CD8-positive, alpha-beta memory T cell (primary cell): ENCODE measurements at regions not wholly inside any gene's neighbourhood (a gene's known extent, or its start where the extent isn't known, plus 50 kb on each side); places are given as distances from the start of the nearest gene placed in this dataset.
A peak's percentile ranks its signal among the peaks of the same experiment; 100 is the strongest.
"Not testable (repeated sequence)": the region's sequence is repeated elsewhere in the genome, so short reads cannot be mapped to it uniquely, and the experiment has no call there.

Experiments used
- CTCF ChIA-PET: fragments of 350-600 bp; sonication (Branson Sonifier 250); formaldehyde crosslinking; loops from one replicate; lab custom pipeline; 2021; ENCODE audit warnings: antibody characterized with exemption; lab: Charles Lee
- POLR2A ChIA-PET: fragments of 350-600 bp; sonication (Branson Sonifier 250); formaldehyde crosslinking; loops from one replicate; lab custom pipeline; 2021; ENCODE audit warnings: antibody characterized with exemption; lab: Charles Lee
- DNase-seq, 5 donors: peaks; one replicate each; pipeline versions ENCODE4 v3.0.0 to v3.0.0-alpha.2; 2020 to 2022; ENCODE audit warnings: mixed read lengths in 1 of 5
- H3K27ac ChIP-seq: one replicate; pipeline ENCODE4 v1.7.0; 2013; ENCODE audit warnings: low read depth, mild to moderate bottlenecking, low read length, moderate library complexity
- H3K27me3 ChIP-seq: 2 replicates; pipeline ENCODE4 v1.7.0; 2013; ENCODE audit warnings: low read length, mild to moderate bottlenecking; ENCODE audit not compliant: insufficient read depth, poor library complexity, severe bottlenecking
- H3K36me3 ChIP-seq: 2 replicates; pipeline ENCODE4 v1.7.0; 2013; ENCODE audit warnings: mild to moderate bottlenecking, low read length, moderate library complexity; ENCODE audit not compliant: insufficient read depth
- H3K4me1 ChIP-seq: 2 replicates; pipeline ENCODE4 v1.7.0; 2013; ENCODE audit warnings: mild to moderate bottlenecking, low read length, moderate library complexity; ENCODE audit not compliant: insufficient read depth
- H3K4me3 ChIP-seq: 2 replicates; pipeline ENCODE4 v1.7.0; 2013; ENCODE audit warnings: mild to moderate bottlenecking, low read length
- H3K9me3 ChIP-seq: 2 replicates; pipeline ENCODE4 v1.7.0; 2013; ENCODE audit warnings: mild to moderate bottlenecking, low read length
- H3K27ac Mint-ChIP-seq, 8 donors: one replicate each; pipeline ENCODE4 v1.8.0; 2020 to 2021; ENCODE audit warnings: mixed read lengths in 8 of 8, mild to moderate bottlenecking in 6 of 8, inconsistent platforms in 3 of 8, moderate library complexity in 3 of 8
- H3K27me3 Mint-ChIP-seq, 2 donors: one replicate each; pipeline ENCODE4 v1.8.0; 2020 to 2021; ENCODE audit warnings: mixed read lengths in 2 of 2, mild to moderate bottlenecking in 1 of 2, moderate library complexity in 1 of 2
- H3K36me3 Mint-ChIP-seq, 3 donors: one replicate each; pipeline ENCODE4 v1.8.0; 2020 to 2021; ENCODE audit warnings: mixed read lengths in 3 of 3, inconsistent platforms in 1 of 3, mild to moderate bottlenecking in 1 of 3
- H3K4me1 Mint-ChIP-seq, 3 donors: one replicate each; pipeline ENCODE4 v1.8.0; 2020 to 2021; ENCODE audit warnings: mixed read lengths in 3 of 3, inconsistent platforms in 1 of 3, mild to moderate bottlenecking in 1 of 3
- H3K4me3 Mint-ChIP-seq, 7 donors: one replicate each; pipeline ENCODE4 v1.8.0; 2020 to 2021; ENCODE audit warnings: mixed read lengths in 7 of 7, mild to moderate bottlenecking in 6 of 7, moderate library complexity in 4 of 7, inconsistent platforms in 2 of 7
- H3K9me3 Mint-ChIP-seq, 5 donors: one replicate each; pipeline ENCODE4 v1.8.0; 2020 to 2022; ENCODE audit warnings: mixed read lengths in 5 of 5, mild to moderate bottlenecking in 3 of 5, moderate library complexity in 2 of 5, inconsistent platforms in 1 of 5

- H3K27me3 ChIP-seq, H3K27ac ChIP-seq, H3K9me3 Mint-ChIP-seq, H3K36me3 Mint-ChIP-seq, CTCF ChIA-PET, H3K27me3 Mint-ChIP-seq, H3K4me3 ChIP-seq, POLR2A ChIA-PET, H3K4me1 ChIP-seq, H3K9me3 ChIP-seq, DNase-seq, H3K27ac Mint-ChIP-seq, H3K36me3 ChIP-seq: not testable (repeated sequence)
- H3K4me1 Mint-ChIP-seq, result peaks cover 5 to 21% (median 10%) of the 10 kb centered on the region in 3 donors
- peak overlapping the region in 2 of 7 donors; percentile 20 to 58 for H3K4me3 Mint-ChIP-seq
Measured at GRCh38 chr5:177941386-177941785, 54.7 kb downstream of the PROP1 start.

- H3K9me3 ChIP-seq, CTCF ChIA-PET, H3K4me3 ChIP-seq, H3K27me3 ChIP-seq, H3K9me3 Mint-ChIP-seq, H3K27me3 Mint-ChIP-seq, H3K36me3 Mint-ChIP-seq, H3K27ac ChIP-seq, H3K36me3 ChIP-seq, POLR2A ChIA-PET, H3K4me1 ChIP-seq: not testable (repeated sequence)
- Mint-ChIP-seq H3K4me1 (peaks cover 5 to 15% (median 10%) of the 10 kb centered on the region in 3 donors), H3K27ac (peak overlapping the region in 1 of 8 donors; percentile 48), H3K4me3 (peak overlapping the region; percentile 37 to 92 (median 82))
- peak in 1 of 5 donors; percentile 14 for DNase-seq
Measured at GRCh38 chr5:177939246-177940171, 56.5 kb downstream of the PROP1 start.

GRCh38 chr5:177938767-177939166 lies 57.3 kb downstream of the PROP1 start:
- H3K27ac ChIP-seq, H3K27me3 Mint-ChIP-seq, H3K36me3 Mint-ChIP-seq, H3K36me3 ChIP-seq, H3K9me3 ChIP-seq, POLR2A ChIA-PET, H3K27me3 ChIP-seq, H3K4me1 ChIP-seq, H3K27ac Mint-ChIP-seq, CTCF ChIA-PET, DNase-seq, H3K4me3 ChIP-seq, H3K9me3 Mint-ChIP-seq: not testable (repeated sequence)
- Mint-ChIP-seq H3K4me1 (peaks cover 5 to 15% (median 10%) of the 10 kb centered on the region in 3 donors), H3K4me3 (peak overlapping the region in 6 of 7 donors; percentile 8 to 92 (median 82))

- H3K4me1 Mint-ChIP-seq, H3K9me3 Mint-ChIP-seq, CTCF ChIA-PET, H3K27ac Mint-ChIP-seq, H3K36me3 Mint-ChIP-seq, DNase-seq, H3K27me3 ChIP-seq, H3K27ac ChIP-seq, POLR2A ChIA-PET, H3K27me3 Mint-ChIP-seq, H3K4me3 Mint-ChIP-seq, H3K9me3 ChIP-seq, H3K4me1 ChIP-seq, H3K36me3 ChIP-seq, H3K4me3 ChIP-seq: not testable (repeated sequence)
Measured at GRCh38 chr5:177934233-177934632, 61.8 kb downstream of the PROP1 start.

GRCh38 chr5:177930269-177931022 lies 65.6 kb downstream of the PROP1 start:
- peak overlapping the region in 1 of 8 donors; percentile 71 for H3K27ac Mint-ChIP-seq
- H3K27me3 ChIP-seq, H3K27ac ChIP-seq, H3K36me3 Mint-ChIP-seq, H3K4me1 Mint-ChIP-seq, DNase-seq, H3K4me1 ChIP-seq, H3K4me3 Mint-ChIP-seq, H3K27me3 Mint-ChIP-seq, H3K9me3 Mint-ChIP-seq, H3K36me3 ChIP-seq, POLR2A ChIA-PET, CTCF ChIA-PET, H3K4me3 ChIP-seq, H3K9me3 ChIP-seq: not testable (repeated sequence)

GRCh38 chr5:177929618-177930017 lies 66.4 kb downstream of the PROP1 start:
- H3K9me3 Mint-ChIP-seq, H3K4me3 Mint-ChIP-seq, DNase-seq, H3K4me3 ChIP-seq, H3K27me3 ChIP-seq, H3K27ac Mint-ChIP-seq, CTCF ChIA-PET, H3K36me3 ChIP-seq, H3K36me3 Mint-ChIP-seq, POLR2A ChIA-PET, H3K9me3 ChIP-seq, H3K4me1 ChIP-seq, H3K4me1 Mint-ChIP-seq, H3K27ac ChIP-seq, H3K27me3 Mint-ChIP-seq: not testable (repeated sequence)

GRCh38 chr5:177927500-177927899 lies 68.5 kb downstream of the PROP1 start:
- POLR2A ChIA-PET, CTCF ChIA-PET, H3K36me3 Mint-ChIP-seq: not testable (repeated sequence)

GRCh38 chr5:177924577-177924976 lies 71.5 kb downstream of the PROP1 start:
- H3K4me1 Mint-ChIP-seq, H3K4me3 Mint-ChIP-seq, H3K4me3 ChIP-seq, H3K9me3 Mint-ChIP-seq, H3K36me3 Mint-ChIP-seq, H3K36me3 ChIP-seq, DNase-seq, H3K4me1 ChIP-seq, H3K9me3 ChIP-seq, H3K27ac Mint-ChIP-seq, H3K27ac ChIP-seq, H3K27me3 ChIP-seq, POLR2A ChIA-PET, CTCF ChIA-PET, H3K27me3 Mint-ChIP-seq: not testable (repeated sequence)

More at GRCh38 chr5:177927500-177927899, 68.5 kb downstream of the PROP1 start:
- not testable (repeated sequence) for H3K36me3 ChIP-seq, H3K9me3 ChIP-seq, H3K27me3 Mint-ChIP-seq, H3K4me3 ChIP-seq, H3K4me3 Mint-ChIP-seq, H3K4me1 Mint-ChIP-seq, H3K27ac ChIP-seq, H3K27me3 ChIP-seq, DNase-seq, H3K27ac Mint-ChIP-seq, H3K9me3 Mint-ChIP-seq, H3K4me1 ChIP-seq
